PC-3 (cell line): ENCODE measurements at regions not wholly inside any gene's neighbourhood (a gene's known extent, or its start where the extent isn't known, plus 50 kb on each side); places are given as distances from the start of the nearest gene placed in this dataset.

Experiments
- ATAC-seq: fragments of 200-7000 bp; cut with Tn5 transposase; 2 replicates; pipeline ENCODE4 v1.9.1; 2020; ENCODE audit warnings: mild to moderate bottlenecking, moderate library complexity
- BruUV-seq: library from RNA; stranded (reverse); fragments of 400-500 nt; replicated peaks from 2 replicates; lab custom pipeline; 2021; lab: Mats Ljungman, UMichigan
- CTCF ChIA-PET: fragments of 300-600 bp; sonication (Branson Sonifier 250); formaldehyde crosslinking; loops from one replicate; lab custom pipeline; 2022; ENCODE audit warnings: antibody characterized with exemption; lab: Charles Lee
- POLR2A ChIA-PET: fragments of 300-600 bp; sonication (Branson Sonifier 250); formaldehyde crosslinking; loops from one replicate; lab custom pipeline; 2022; ENCODE audit warnings: antibody characterized with exemption; ENCODE audit not compliant: unreplicated experiment; lab: Charles Lee
- DNase-seq: peaks from one replicate; pipeline ENCODE4 v3.0.0-alpha.2; 2015
- H2AFZ ChIP-seq: fragments of 300-600 bp; sonication (generic); 2 replicates; pipeline ENCODE4 v1.6.0; 2016; ENCODE audit warnings: antibody characterized with exemption, low read length
- H3F3A ChIP-seq: fragments of 300-600 bp; sonication (generic); one replicate; pipeline ENCODE4 v1.6.0; 2017; ENCODE audit warnings: antibody characterized with exemption, low read length, control low read depth, mild to moderate bottlenecking; ENCODE audit not compliant: unreplicated experiment
- H3K27ac ChIP-seq: fragments of 300-600 bp; sonication (generic); 2 replicates; pipeline ENCODE4 v1.5.1; 2016; ENCODE audit warnings: mild to moderate bottlenecking, low read length
- H3K27me3 ChIP-seq: fragments of 300-600 bp; sonication (generic); 2 replicates; pipeline ENCODE4 v1.6.1; 2016; ENCODE audit warnings: low read length, mixed read lengths
- H3K36me3 ChIP-seq: fragments of 300-600 bp; sonication (generic); 2 replicates; pipeline ENCODE4 v1.6.1; 2016; ENCODE audit warnings: low read depth, mixed run types, low read length, mixed read lengths
- H3K4me1 ChIP-seq: fragments of 300-600 bp; sonication (generic); 2 replicates; pipeline ENCODE4 v1.5.1; 2016; ENCODE audit warnings: low read length; ENCODE audit not compliant: insufficient read depth
- H3K4me2 ChIP-seq: fragments of 300-600 bp; sonication (generic); 2 replicates; pipeline ENCODE4 v1.6.0; 2016; ENCODE audit warnings: low read length
- H3K4me3 ChIP-seq: fragments of 300-600 bp; sonication (generic); 2 replicates; pipeline ENCODE4 v1.5.1; 2016; ENCODE audit warnings: mild to moderate bottlenecking, low read length, mixed read lengths
- H3K79me2 ChIP-seq: fragments of 300-600 bp; sonication (generic); 2 replicates; pipeline ENCODE4 v1.6.1; 2017; ENCODE audit warnings: low read length, mixed read lengths
- H3K9ac ChIP-seq: fragments of 300-600 bp; sonication (generic); 2 replicates; pipeline ENCODE4 v1.6.0; 2016; ENCODE audit warnings: mild to moderate bottlenecking, low read length
- H3K9me2 ChIP-seq: fragments of 300-600 bp; sonication (generic); replicated peaks from 2 replicates; pipeline ENCODE4 v1.6.1; 2016; ENCODE audit warnings: mixed run types, low read length, mixed read lengths
- H3K9me3 ChIP-seq: fragments of 300-600 bp; sonication (generic); 2 replicates; pipeline ENCODE4 v1.6.1; 2016; ENCODE audit warnings: low read length, mixed read lengths
- H4K20me1 ChIP-seq: fragments of 300-600 bp; sonication (generic); 2 replicates; pipeline ENCODE4 v1.6.1; 2016; ENCODE audit warnings: low read length, mixed read lengths
- CTCF ChIP-seq: fragments of 300-600 bp; sonication (generic); conservative IDR thresholded peaks from 2 replicates; pipeline ENCODE4 v1.5.1; 2017; ENCODE audit warnings: antibody characterized with exemption, low read depth, mild to moderate bottlenecking, low read length
- EZH2 ChIP-seq: fragments of 300-600 bp; sonication (generic); IDR thresholded peaks from one replicate; pipeline ENCODE4 v1.6.1; 2017; ENCODE audit warnings: antibody characterized with exemption, mild to moderate bottlenecking, low read length; ENCODE audit not compliant: unreplicated experiment
- EZH2phosphoT487 ChIP-seq: fragments of 300-600 bp; sonication (generic); IDR thresholded peaks from 2 replicates; pipeline ENCODE4 v1.6.1; 2018; ENCODE audit warnings: mild to moderate bottlenecking, antibody characterized with exemption, low read length, borderline replicate concordance
- intact Hi-C: fragments of 100-400 bp; cut with micrococcal nuclease; formaldehyde crosslinking; loops from 2 replicates; pipeline ENCODE4 v1.9.0; 2023

- H3K36me3 ChIP-seq: no peaks in the 10 kb centered on the region
- H3K4me1 ChIP-seq: no peaks in the 10 kb centered on the region
- BruUV-seq: no TSS peak
- TF ChIP-seq CTCF: no peak
- H3K9ac ChIP-seq: no peak overlapping the region
- peak overlapping the region; percentile 42 for H3K4me3 ChIP-seq
- DNase-seq (no peak), ATAC-seq (no peak)
- H3K9me2 ChIP-seq: no peaks in the 10 kb centered on the region
- H3K9me3 ChIP-seq: no peaks in the 10 kb centered on the region
- peak overlapping the region; percentile 37 for H2AFZ ChIP-seq
- no peaks in the 10 kb centered on the region for H3K27me3 ChIP-seq
- intact Hi-C loops: no loop called here
- H3F3A ChIP-seq: no peaks in the 10 kb centered on the region
- no peaks in the 10 kb centered on the region for H3K79me2 ChIP-seq
- no peak overlapping the region for H3K27ac ChIP-seq
- ChIA-PET POLR2A (no interaction called here), CTCF (no interaction called here)
- peak overlapping the region; percentile 43 for H3K4me2 ChIP-seq
- no peaks in the 10 kb centered on the region for H4K20me1 ChIP-seq
Observed at GRCh38 chr9:30075022-30075421, 2309.4 kb upstream of the ACO1 start.

GRCh38 chr9:30075451-30076199, 2308.8 kb upstream of the ACO1 start:
- Histone ChIP-seq H2AFZ (no peak overlapping the region), H3K79me2 (no peaks in the 10 kb centered on the region), H3K9ac (no peak overlapping the region), H3K9me3 (no peaks in the 10 kb centered on the region), H3K4me1 (no peaks in the 10 kb centered on the region), H3K4me3 (peak overlapping the region; percentile 42; the same call in 1 of the 2 replicates), H3K4me2 (no peak overlapping the region), H3F3A (no peaks in the 10 kb centered on the region), H3K9me2 (no peaks in the 10 kb centered on the region), H3K36me3 (no peaks in the 10 kb centered on the region), H4K20me1 (no peaks in the 10 kb centered on the region), H3K27ac (0 out of 2 replicates have a peak overlapping the region, but pooled peaks have one; percentile 15), H3K27me3 (no peaks in the 10 kb centered on the region)
- DNase-seq: peak; percentile 80
- no peak for TF ChIP-seq EZH2
- TF ChIP-seq EZH2phosphoT487: no peak
- no peak for TF ChIP-seq CTCF
- BruUV-seq: no TSS peak
- ATAC-seq: no peak
- ChIA-PET CTCF (no interaction called here), POLR2A (no interaction called here)
- intact Hi-C loops: no loop called here

DNA sequence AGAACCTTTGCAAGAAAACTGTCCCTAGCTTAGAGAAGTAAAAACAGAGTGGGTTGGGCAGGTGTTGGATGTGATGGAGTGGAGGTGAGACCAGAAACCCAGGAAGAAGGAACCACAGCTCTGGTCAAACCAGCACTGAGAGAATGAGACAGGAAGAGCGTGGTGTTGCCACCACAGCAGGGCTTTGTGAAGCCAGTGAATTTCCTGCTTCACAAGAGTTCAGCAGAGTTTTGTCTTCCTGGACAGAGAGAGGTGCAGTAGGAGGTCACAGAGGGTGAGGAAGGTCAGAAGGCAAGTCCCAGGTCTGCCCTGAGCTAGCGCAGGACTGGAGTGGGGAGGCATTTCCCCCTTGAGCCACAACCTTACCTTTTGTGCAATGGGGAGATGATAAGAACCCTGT, 2306.2 kb upstream of the ACO1 start:
- ChIA-PET POLR2A (no interaction called here), CTCF (no interaction called here)
- no peaks in the 10 kb centered on the region for H3K79me2 ChIP-seq
- H3K9me3 ChIP-seq: no peaks in the 10 kb centered on the region
- no peak overlapping the region for H3K9ac ChIP-seq
- no peak for ATAC-seq
- no peak overlapping the region for H3K4me3 ChIP-seq
- H3K9me2 ChIP-seq: no peaks in the 10 kb centered on the region
- H2AFZ ChIP-seq: no peak overlapping the region
- no peaks in the 10 kb centered on the region for H3K27me3 ChIP-seq
- H4K20me1 ChIP-seq: no peaks in the 10 kb centered on the region
- H3K27ac ChIP-seq: no peak overlapping the region
- H3F3A ChIP-seq: no peaks in the 10 kb centered on the region
- BruUV-seq: no TSS peak
- intact Hi-C loops: no loop called here
- H3K4me2 ChIP-seq: no peak overlapping the region
- TF ChIP-seq EZH2: no peak
- no peak for TF ChIP-seq CTCF
- no peak for TF ChIP-seq EZH2phosphoT487
- no peak for DNase-seq
- no peaks in the 10 kb centered on the region for H3K36me3 ChIP-seq
- H3K4me1 ChIP-seq: no peaks in the 10 kb centered on the region
